ENCODE measurements at regions not wholly inside any gene's neighbourhood (a gene's known extent, or its start where the extent isn't known, plus 50 kb on each side); places are given as distances from the start of the nearest gene placed in this dataset.
A peak's percentile ranks its signal among the peaks of the same experiment; 100 is the strongest.

- Mint-ChIP-seq H3K27me3 (ENCODE audit: insufficient read depth, unreplicated experiment) (no peaks in the 10 kb centered on the region), H3K36me3 (ENCODE audit: insufficient read depth, unreplicated experiment) (peaks cover 4% of the 10 kb centered on the region), H3K4me1 (ENCODE audit: low read depth, unreplicated experiment) (peaks cover 41% of the 10 kb centered on the region), H3K9me3 (ENCODE audit: unreplicated experiment) (no peaks in the 10 kb centered on the region), H3K4me3 (ENCODE audit: unreplicated experiment) (no peak overlapping the region), H3K27ac (ENCODE audit: unreplicated experiment) (peak overlapping the region; percentile 60)
- ChIA-PET CTCF (interaction anchor here (1.2 to 2.5 kb wide), 2 partner anchors 25 to 27 kb away, joined by 3 to 6 read pairs; no protein-coding TSS in a partner anchor), POLR2A (no interaction called here)
- peaks cover 39% of the 10 kb centered on the region for H3K4me1 ChIP-seq
- no peaks in the 10 kb centered on the region for H3K9me3 ChIP-seq
- no peaks in the 10 kb centered on the region for H3K27me3 ChIP-seq (replicated peaks; ENCODE audit: control insufficient read depth, insufficient read depth, low read length)
- no peak overlapping the region for H3K4me3 ChIP-seq (ENCODE audit: low read depth, low read length)
- no TSS peak for BruUV-seq (replicated peaks)
- intact Hi-C loops (cut with micrococcal nuclease; ENCODE audit: unreplicated experiment), result no loop called here
- H3K36me3 ChIP-seq (ENCODE audit: control insufficient read depth, insufficient read depth, low read length), result no peaks in the 10 kb centered on the region
- TF ChIP-seq CTCF (IDR thresholded peaks at IDR 0.05; ENCODE audit: insufficient read depth in 1 of 2, low read depth in 1 of 2, low read length in 1 of 2, severe bottlenecking in 1 of 2, unreplicated experiment in 1 of 2), result no peak
- no peak for DNase-seq
Measured at GRCh38 chr2:41896186-41896846, 151.5 kb upstream of the PKDCC start.

- Mint-ChIP-seq H3K36me3 (ENCODE audit: insufficient read depth, unreplicated experiment) (peaks cover 4% of the 10 kb centered on the region), H3K4me1 (ENCODE audit: low read depth, unreplicated experiment) (peaks cover 40% of the 10 kb centered on the region), H3K27me3 (ENCODE audit: insufficient read depth, unreplicated experiment) (no peaks in the 10 kb centered on the region), H3K9me3 (ENCODE audit: unreplicated experiment) (no peaks in the 10 kb centered on the region), H3K4me3 (ENCODE audit: unreplicated experiment) (peak overlapping the region; percentile 26), H3K27ac (ENCODE audit: unreplicated experiment) (peak overlapping the region; percentile 50)
- peak in 1 of 2 experiments; percentile 63 for DNase-seq
- no peaks in the 10 kb centered on the region for H3K9me3 ChIP-seq
- H3K27me3 ChIP-seq (replicated peaks; ENCODE audit: control insufficient read depth, insufficient read depth, low read length), result no peaks in the 10 kb centered on the region
- BruUV-seq (replicated peaks), result no TSS peak
- no peak for TF ChIP-seq CTCF (IDR thresholded peaks at IDR 0.05; ENCODE audit: insufficient read depth in 1 of 2, low read depth in 1 of 2, low read length in 1 of 2, severe bottlenecking in 1 of 2, unreplicated experiment in 1 of 2)
- CTCF ChIA-PET, result interaction anchor here (1.1 kb wide), 1 partner anchor 49 kb away, joined by 5 read pairs; no protein-coding TSS in a partner anchor
- intact Hi-C loops (cut with micrococcal nuclease; ENCODE audit: unreplicated experiment), result no loop called here
- POLR2A ChIA-PET, result interaction anchor here (0.7 to 1.2 kb wide), 3 partner anchors 35 to 149 kb away, joined by 3 to 5 read pairs (median 4); partner anchors contain the start of gene PKDCC
- H3K4me3 ChIP-seq (ENCODE audit: low read depth, low read length), result no peak overlapping the region
- no peaks in the 10 kb centered on the region for H3K36me3 ChIP-seq (ENCODE audit: control insufficient read depth, insufficient read depth, low read length)
- peaks cover 30% of the 10 kb centered on the region for H3K4me1 ChIP-seq
Measured at GRCh38 chr2:41899189-41899588, 148.6 kb upstream of the PKDCC start.

GRCh38 chr2:41900101-41900577 is 147.7 kb upstream of the PKDCC start:
- CTCF ChIA-PET, result no interaction called here
- no peak for TF ChIP-seq CTCF (IDR thresholded peaks at IDR 0.05; ENCODE audit: insufficient read depth in 1 of 2, low read depth in 1 of 2, low read length in 1 of 2, severe bottlenecking in 1 of 2, unreplicated experiment in 1 of 2)
- Mint-ChIP-seq H3K27me3 (ENCODE audit: insufficient read depth, unreplicated experiment) (no peaks in the 10 kb centered on the region), H3K4me1 (ENCODE audit: low read depth, unreplicated experiment) (peaks cover 30% of the 10 kb centered on the region), H3K9me3 (ENCODE audit: unreplicated experiment) (no peaks in the 10 kb centered on the region), H3K27ac (ENCODE audit: unreplicated experiment) (no peak overlapping the region), H3K4me3 (ENCODE audit: unreplicated experiment) (no peak overlapping the region), H3K36me3 (ENCODE audit: insufficient read depth, unreplicated experiment) (peaks cover 4% of the 10 kb centered on the region)
- Histone ChIP-seq H3K4me1 (peaks cover 21% of the 10 kb centered on the region), H3K27me3 (replicated peaks; ENCODE audit: control insufficient read depth, insufficient read depth, low read length) (no peaks in the 10 kb centered on the region), H3K4me3 (ENCODE audit: low read depth, low read length) (no peak overlapping the region), H3K9me3 (no peaks in the 10 kb centered on the region), H3K36me3 (ENCODE audit: control insufficient read depth, insufficient read depth, low read length) (no peaks in the 10 kb centered on the region)
- POLR2A ChIA-PET, result interaction anchor here (0.7 to 1.2 kb wide), 3 partner anchors 36 to 148 kb away, joined by 3 to 5 read pairs (median 4); partner anchors contain the start of gene PKDCC
- no peak for DNase-seq
- intact Hi-C loops (cut with micrococcal nuclease; ENCODE audit: unreplicated experiment), result no loop called here
- BruUV-seq (replicated peaks), result no TSS peak
